ENCODE measurements at regions not wholly inside any gene's neighbourhood (a gene's known extent, or its start where the extent isn't known, plus 50 kb on each side); places are given as distances from the start of the nearest gene placed in this dataset.

DNA sequence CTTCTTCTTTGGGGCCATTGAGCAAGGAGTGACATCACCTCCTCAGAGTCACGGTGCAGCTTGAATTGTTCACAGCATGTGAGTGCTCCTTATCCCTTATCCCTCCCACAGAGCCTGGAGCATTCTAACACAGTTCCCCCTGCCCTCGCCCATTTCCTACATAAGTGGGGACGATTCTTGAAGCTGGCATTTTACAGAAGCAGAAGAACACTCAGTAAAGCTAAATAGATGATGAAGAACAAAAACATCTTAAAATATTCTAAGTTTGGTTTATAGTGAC lies 135.8 kb upstream of the APCDD1 start:
- Histone ChIP-seq H3K9me2 (ENCODE audit: insufficient read depth) (no peaks in the 10 kb centered on the region), H4K20me1 (ENCODE audit: insufficient read depth) (no peaks in the 10 kb centered on the region), H3K4me2 (ENCODE audit: low read length) (no peak overlapping the region), H3K9ac (ENCODE audit: low read length) (no peak overlapping the region), H3K9me3 (ENCODE audit: control insufficient read depth in 1 of 2, insufficient read depth in 1 of 2, low read depth in 1 of 2, low read length in 2 of 2) (no peaks in the 10 kb centered on the region), H3K36me3 (ENCODE audit: control insufficient read depth in 1 of 2, insufficient read depth in 2 of 2, low read length in 2 of 2) (no peaks in the 10 kb centered on the region), H3K27me3 (ENCODE audit: insufficient read depth, low read length) (peaks cover 33% of the 10 kb centered on the region; the same call in 1 of the 2 replicates), H3K4me3 (replicated peaks in 1 of 2; ENCODE audit: low read depth in 1 of 2, low read length in 2 of 2) (no peak overlapping the region), H3K4me1 (ENCODE audit: control insufficient read depth in 1 of 2, insufficient read depth in 2 of 2, low read length in 2 of 2) (no peaks in the 10 kb centered on the region), H3K27ac (ENCODE audit: low read depth, low read length) (no peak overlapping the region), H3K79me2 (ENCODE audit: insufficient read depth, low read length) (no peaks in the 10 kb centered on the region), H2AFZ (ENCODE audit: low read depth, low read length, poor library complexity, severe bottlenecking) (no peak overlapping the region)
- RAD21 ChIA-PET (ENCODE audit: low non-redundant PET in 1 of 2, low total read pairs in 2 of 2, uncharacterized antibody in 2 of 2, unreplicated experiment in 2 of 2), result no interaction called here
- TF ChIP-seq YY1 (IDR thresholded peaks at IDR 0.05; ENCODE audit: extremely low read depth, insufficient replicate concordance, low read depth, low read length), result no peak
- intact Hi-C loops (cut with micrococcal nuclease), result no loop called here
- POLR2A ChIA-PET, result no interaction called here
- DNase-seq (ENCODE audit: low read depth, low spot score) (no peak), ATAC-seq (no peak)
- no TSS peak for BruUV-seq (replicated peaks)
- CTCF ChIA-PET, result no interaction called here

DNA sequence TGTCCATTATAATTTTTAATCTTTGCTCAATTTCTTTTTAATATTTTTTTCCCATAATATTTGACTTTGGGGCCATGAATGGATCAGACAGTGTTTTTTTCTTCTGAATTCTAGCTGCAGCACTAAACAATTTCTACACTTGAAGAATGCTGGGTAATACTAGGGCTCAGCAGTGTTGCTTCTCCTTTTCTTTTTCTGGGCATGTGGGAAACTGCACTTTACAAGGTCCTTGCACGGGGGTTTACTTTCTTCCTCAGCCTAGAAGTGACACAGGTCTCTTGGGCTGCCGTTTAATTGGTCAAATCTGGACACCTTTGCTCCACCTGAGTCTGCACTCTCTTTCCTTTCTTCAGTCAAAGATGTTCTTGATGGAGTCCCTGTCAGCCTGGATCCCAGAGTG lies 135.4 kb upstream of the APCDD1 start:
- H2AFZ ChIP-seq (ENCODE audit: low read depth, low read length, poor library complexity, severe bottlenecking), result no peak overlapping the region
- no peaks in the 10 kb centered on the region for H3K9me2 ChIP-seq (ENCODE audit: insufficient read depth)
- ATAC-seq (no peak), DNase-seq (ENCODE audit: low read depth, low spot score) (no peak)
- intact Hi-C loops (cut with micrococcal nuclease), result no loop called here
- H4K20me1 ChIP-seq (ENCODE audit: insufficient read depth), result no peaks in the 10 kb centered on the region
- CTCF ChIA-PET, result no interaction called here
- no TSS peak for BruUV-seq (replicated peaks)
- H3K27me3 ChIP-seq (ENCODE audit: insufficient read depth, low read length), result peaks cover 37% of the 10 kb centered on the region
- TF ChIP-seq FOSL1 (IDR thresholded peaks at IDR 0.05; ENCODE audit: low read depth) (no peak), ZNF274 (IDR thresholded peaks at IDR 0.05; ENCODE audit: low read depth, low read length) (no peak), SIN3A (IDR thresholded peaks at IDR 0.05; ENCODE audit: low read depth) (no peak), CBX3 (IDR thresholded peaks at IDR 0.05; ENCODE audit: low read depth) (no peak), EGR1 (IDR thresholded peaks at IDR 0.05; ENCODE audit: low read depth) (no peak), POLR2AphosphoS5 (IDR thresholded peaks at IDR 0.05; ENCODE audit: low read depth, low read length) (no peak), YY1 (IDR thresholded peaks at IDR 0.05; ENCODE audit: extremely low read depth, insufficient replicate concordance, low read depth, low read length) (no peak), CEBPB (IDR thresholded peaks at IDR 0.05; ENCODE audit: low read depth) (no peak), POLR2A (IDR thresholded peaks at IDR 0.05; ENCODE audit: borderline replicate concordance, extremely low read depth, insufficient read depth, insufficient read length) (no peak), ELF1 (IDR thresholded peaks at IDR 0.05; ENCODE audit: borderline replicate concordance, low read depth) (no peak)
- TF ChIP-seq, protein P1, sequence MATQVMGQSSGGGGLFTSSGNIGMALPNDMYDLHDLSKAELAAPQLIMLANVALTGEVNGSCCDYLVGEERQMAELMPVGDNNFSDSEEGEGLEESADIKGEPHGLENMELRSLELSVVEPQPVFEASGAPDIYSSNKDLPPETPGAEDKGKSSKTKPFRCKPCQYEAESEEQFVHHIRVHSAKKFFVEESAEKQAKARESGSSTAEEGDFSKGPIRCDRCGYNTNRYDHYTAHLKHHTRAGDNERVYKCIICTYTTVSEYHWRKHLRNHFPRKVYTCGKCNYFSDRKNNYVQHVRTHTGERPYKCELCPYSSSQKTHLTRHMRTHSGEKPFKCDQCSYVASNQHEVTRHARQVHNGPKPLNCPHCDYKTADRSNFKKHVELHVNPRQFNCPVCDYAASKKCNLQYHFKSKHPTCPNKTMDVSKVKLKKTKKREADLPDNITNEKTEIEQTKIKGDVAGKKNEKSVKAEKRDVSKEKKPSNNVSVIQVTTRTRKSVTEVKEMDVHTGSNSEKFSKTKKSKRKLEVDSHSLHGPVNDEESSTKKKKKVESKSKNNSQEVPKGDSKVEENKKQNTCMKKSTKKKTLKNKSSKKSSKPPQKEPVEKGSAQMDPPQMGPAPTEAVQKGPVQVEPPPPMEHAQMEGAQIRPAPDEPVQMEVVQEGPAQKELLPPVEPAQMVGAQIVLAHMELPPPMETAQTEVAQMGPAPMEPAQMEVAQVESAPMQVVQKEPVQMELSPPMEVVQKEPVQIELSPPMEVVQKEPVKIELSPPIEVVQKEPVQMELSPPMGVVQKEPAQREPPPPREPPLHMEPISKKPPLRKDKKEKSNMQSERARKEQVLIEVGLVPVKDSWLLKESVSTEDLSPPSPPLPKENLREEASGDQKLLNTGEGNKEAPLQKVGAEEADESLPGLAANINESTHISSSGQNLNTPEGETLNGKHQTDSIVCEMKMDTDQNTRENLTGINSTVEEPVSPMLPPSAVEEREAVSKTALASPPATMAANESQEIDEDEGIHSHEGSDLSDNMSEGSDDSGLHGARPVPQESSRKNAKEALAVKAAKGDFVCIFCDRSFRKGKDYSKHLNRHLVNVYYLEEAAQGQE (IDR thresholded peaks at IDR 0.05; ENCODE audit: low read depth), result no peak
- TF ChIP-seq, protein P2, sequence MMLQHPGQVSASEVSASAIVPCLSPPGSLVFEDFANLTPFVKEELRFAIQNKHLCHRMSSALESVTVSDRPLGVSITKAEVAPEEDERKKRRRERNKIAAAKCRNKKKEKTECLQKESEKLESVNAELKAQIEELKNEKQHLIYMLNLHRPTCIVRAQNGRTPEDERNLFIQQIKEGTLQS (IDR thresholded peaks at IDR 0.05), result no peak
- TF ChIP-seq, protein P3, sequence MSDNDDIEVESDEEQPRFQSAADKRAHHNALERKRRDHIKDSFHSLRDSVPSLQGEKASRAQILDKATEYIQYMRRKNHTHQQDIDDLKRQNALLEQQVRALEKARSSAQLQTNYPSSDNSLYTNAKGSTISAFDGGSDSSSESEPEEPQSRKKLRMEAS (IDR thresholded peaks at IDR 0.05), result no peak
- TF ChIP-seq, protein P4, sequence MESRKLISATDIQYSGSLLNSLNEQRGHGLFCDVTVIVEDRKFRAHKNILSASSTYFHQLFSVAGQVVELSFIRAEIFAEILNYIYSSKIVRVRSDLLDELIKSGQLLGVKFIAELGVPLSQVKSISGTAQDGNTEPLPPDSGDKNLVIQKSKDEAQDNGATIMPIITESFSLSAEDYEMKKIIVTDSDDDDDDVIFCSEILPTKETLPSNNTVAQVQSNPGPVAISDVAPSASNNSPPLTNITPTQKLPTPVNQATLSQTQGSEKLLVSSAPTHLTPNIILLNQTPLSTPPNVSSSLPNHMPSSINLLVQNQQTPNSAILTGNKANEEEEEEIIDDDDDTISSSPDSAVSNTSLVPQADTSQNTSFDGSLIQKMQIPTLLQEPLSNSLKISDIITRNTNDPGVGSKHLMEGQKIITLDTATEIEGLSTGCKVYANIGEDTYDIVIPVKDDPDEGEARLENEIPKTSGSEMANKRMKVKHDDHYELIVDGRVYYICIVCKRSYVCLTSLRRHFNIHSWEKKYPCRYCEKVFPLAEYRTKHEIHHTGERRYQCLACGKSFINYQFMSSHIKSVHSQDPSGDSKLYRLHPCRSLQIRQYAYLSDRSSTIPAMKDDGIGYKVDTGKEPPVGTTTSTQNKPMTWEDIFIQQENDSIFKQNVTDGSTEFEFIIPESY (IDR thresholded peaks at IDR 0.05; ENCODE audit: extremely low read depth, insufficient replicate concordance, low read length), result no peak
- no peak overlapping the region for H3K4me2 ChIP-seq (ENCODE audit: low read length)
- H3K4me3 ChIP-seq (replicated peaks in 1 of 2; ENCODE audit: low read depth in 1 of 2, low read length in 2 of 2), result no peak overlapping the region
- H3K9me3 ChIP-seq (ENCODE audit: control insufficient read depth in 1 of 2, insufficient read depth in 1 of 2, low read depth in 1 of 2, low read length in 2 of 2), result no peaks in the 10 kb centered on the region
- H3K79me2 ChIP-seq (ENCODE audit: insufficient read depth, low read length), result no peaks in the 10 kb centered on the region
- POLR2A ChIA-PET, result no interaction called here
- H3K36me3 ChIP-seq (ENCODE audit: control insufficient read depth in 1 of 2, insufficient read depth in 2 of 2, low read length in 2 of 2), result no peaks in the 10 kb centered on the region
- H3K9ac ChIP-seq (ENCODE audit: low read length), result no peak overlapping the region
- H3K27ac ChIP-seq (ENCODE audit: low read depth, low read length), result no peak overlapping the region
- no peaks in the 10 kb centered on the region for H3K4me1 ChIP-seq (ENCODE audit: control insufficient read depth in 1 of 2, insufficient read depth in 2 of 2, low read length in 2 of 2)
- RAD21 ChIA-PET (ENCODE audit: low non-redundant PET in 1 of 2, low total read pairs in 2 of 2, uncharacterized antibody in 2 of 2, unreplicated experiment in 2 of 2), result no interaction called here

Data from HCT116 (cell line).